22Rv1 (cell line): ENCODE measurements at regions not wholly inside any gene's neighbourhood (a gene's known extent, or its start where the extent isn't known, plus 50 kb on each side); places are given as distances from the start of the nearest gene placed in this dataset.

Experiments used
- CTCF ChIP-seq: fragments of 450-650 bp; IDR thresholded peaks from 2 replicates; pipeline ENCODE4 v1.5.1; 2017; ENCODE audit warnings: mild to moderate bottlenecking
- ZFX ChIP-seq: fragments of 450-650 bp; IDR thresholded peaks from 2 replicates; pipeline ENCODE4 v1.6.1; 2017; ENCODE audit warnings: antibody characterized with exemption, borderline replicate concordance

GRCh38 chr9:109886041-109886440, 106.0 kb downstream of the PALM2AKAP2 start:
- no peak for TF ChIP-seq CTCF
- TF ChIP-seq ZFX: no peak
